Body of pancreas (tissue), 4 donors: ENCODE measurements at regions not wholly inside any gene's neighbourhood (a gene's known extent, or its start where the extent isn't known, plus 50 kb on each side); places are given as distances from the start of the nearest gene placed in this dataset.

Source experiments
- ATAC-seq: fragments of 150-250 bp; one replicate; pipeline ENCODE4 v1.9.1; 2016
- DNase-seq, 4 donors: peaks; one replicate each; pipeline ENCODE4 v3.0.0-alpha.2; 2019
- H3K27ac ChIP-seq, 4 donors: fragments of 200-600 bp; sonication (generic); 1 replicate in 3 of 4; 2 replicates in 1 of 4; pipeline versions ENCODE4 v1.5.1 to v1.6.1; 2016 to 2019; ENCODE audit warnings: mild to moderate bottlenecking in 1 of 4, mixed read lengths in 1 of 4, moderate library complexity in 1 of 4
- H3K27me3 ChIP-seq, 2 donors: fragments of 200-600 bp; sonication (generic); one replicate each; pipeline ENCODE4 v1.6.0; 2016; ENCODE audit warnings: mild to moderate bottlenecking in 1 of 2
- H3K36me3 ChIP-seq, 2 donors: fragments of 200-600 bp; sonication (generic); replicated peaks in 1 of 2; 2 replicates each; pipeline ENCODE4 v1.5.1; 2016; ENCODE audit warnings: low read depth in 2 of 2; ENCODE audit not compliant: insufficient read depth in 1 of 2
- H3K4me1 ChIP-seq: fragments of 200-600 bp; sonication (generic); one replicate; pipeline ENCODE4 v1.6.0; 2016
- H3K4me3 ChIP-seq, 2 donors: fragments of 200-600 bp; sonication (generic); 1 replicate in 1 of 2; 2 replicates in 1 of 2; pipeline ENCODE4 v1.5.1; 2016 to 2019
- H3K9me3 ChIP-seq, 3 donors: fragments of 200-600 bp; sonication (generic); 1 replicate in 2 of 3; 2 replicates in 1 of 3; pipeline ENCODE4 v1.5.1; 2016
- POLR2A ChIP-seq, 3 donors: fragments of 450-650 bp; IDR thresholded peaks; one replicate each; pipeline ENCODE4 v1.6.1; 2016; ENCODE audit warnings: antibody characterized with exemption in 3 of 3, mild to moderate bottlenecking in 2 of 3
- WGBS, 2 donors: methylation state at CpG; one replicate each; pipeline ENCODE4 v1.1.5; 2017; 5-methylcytosine and 5-hydroxymethylcytosine counted together
- intact Hi-C: fragments of 100-400 bp; cut with DNase I; formaldehyde crosslinking; loops from one replicate; pipeline ENCODE4 v1.15.1; 2023
- TF ChIP-seq, protein P1 (sequence below), 7 experiments: fragments of 450-650 bp in 4 of 7; fragments of 200-600 bp in 3 of 7; sonication (generic) in 3 of 7; IDR thresholded peaks; one replicate each; pipeline ENCODE4 v1.5.1; 2016 to 2019; ENCODE audit warnings: antibody characterized with exemption in 7 of 7

- Histone ChIP-seq H3K27ac (no peak overlapping the region), H3K36me3 (no peaks in the 10 kb centered on the region), H3K9me3 (no peaks in the 10 kb centered on the region), H3K4me3 (no peak overlapping the region), H3K27me3 (no peaks in the 10 kb centered on the region), H3K4me1 (peaks cover 14% of the 10 kb centered on the region)
- WGBS, 2 donors, result 67 to 77% methylated on average over 6 of the region's 6 CpGs
- ATAC-seq, result no peak
- intact Hi-C loops, result no loop called here
- no peak for DNase-seq
- no peak for TF ChIP-seq POLR2A (IDR thresholded peaks at IDR 0.05)
- TF ChIP-seq, protein P1, sequence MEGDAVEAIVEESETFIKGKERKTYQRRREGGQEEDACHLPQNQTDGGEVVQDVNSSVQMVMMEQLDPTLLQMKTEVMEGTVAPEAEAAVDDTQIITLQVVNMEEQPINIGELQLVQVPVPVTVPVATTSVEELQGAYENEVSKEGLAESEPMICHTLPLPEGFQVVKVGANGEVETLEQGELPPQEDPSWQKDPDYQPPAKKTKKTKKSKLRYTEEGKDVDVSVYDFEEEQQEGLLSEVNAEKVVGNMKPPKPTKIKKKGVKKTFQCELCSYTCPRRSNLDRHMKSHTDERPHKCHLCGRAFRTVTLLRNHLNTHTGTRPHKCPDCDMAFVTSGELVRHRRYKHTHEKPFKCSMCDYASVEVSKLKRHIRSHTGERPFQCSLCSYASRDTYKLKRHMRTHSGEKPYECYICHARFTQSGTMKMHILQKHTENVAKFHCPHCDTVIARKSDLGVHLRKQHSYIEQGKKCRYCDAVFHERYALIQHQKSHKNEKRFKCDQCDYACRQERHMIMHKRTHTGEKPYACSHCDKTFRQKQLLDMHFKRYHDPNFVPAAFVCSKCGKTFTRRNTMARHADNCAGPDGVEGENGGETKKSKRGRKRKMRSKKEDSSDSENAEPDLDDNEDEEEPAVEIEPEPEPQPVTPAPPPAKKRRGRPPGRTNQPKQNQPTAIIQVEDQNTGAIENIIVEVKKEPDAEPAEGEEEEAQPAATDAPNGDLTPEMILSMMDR (IDR thresholded peaks at IDR 0.05), result no peak
Observed at GRCh38 chr1:112807117-112807516, 92.0 kb upstream of the PPM1J start.

DNA sequence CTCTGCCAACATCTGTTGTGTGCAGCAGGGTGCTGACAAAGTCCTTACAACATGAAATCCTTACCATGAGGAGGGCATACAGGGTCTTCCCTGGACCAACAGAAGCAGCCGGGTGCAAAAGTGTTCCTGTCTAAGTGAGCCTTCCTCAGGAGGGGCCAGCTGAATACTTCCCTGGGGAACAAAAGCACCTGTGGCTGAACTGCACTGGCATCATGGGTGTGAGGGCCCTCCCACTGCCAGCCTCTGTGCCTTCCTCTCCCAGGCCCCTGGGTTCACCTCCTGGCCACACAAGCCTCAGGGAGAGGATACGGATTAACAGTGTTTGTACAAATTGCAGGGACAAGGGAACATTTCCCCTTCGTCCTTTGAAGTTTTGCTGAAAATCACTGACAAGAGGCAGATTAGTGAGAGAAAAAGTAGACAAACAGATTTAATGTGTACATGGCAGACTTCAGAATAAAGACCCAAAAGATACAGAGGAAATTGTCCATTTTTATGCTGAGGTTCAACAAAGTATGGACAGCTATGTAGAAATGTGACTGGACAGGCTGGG lies 91.0 kb upstream of the PPM1J start:
- Histone ChIP-seq H3K4me3 (no peak overlapping the region), H3K4me1 (peaks cover 14% of the 10 kb centered on the region), H3K9me3 (no peaks in the 10 kb centered on the region), H3K27ac (peak overlapping the region in 3 of 4 donors; percentile 12 to 32 (median 32)), H3K27me3 (no peaks in the 10 kb centered on the region), H3K36me3 (no peaks in the 10 kb centered on the region)
- DNase-seq, result peak; percentile 50 to 79 (median 64)
- WGBS, 2 donors, result 35 to 38% methylated on average over 3 of the region's 3 CpGs
- TF ChIP-seq, protein P1 (IDR thresholded peaks at IDR 0.05), result no peak
- TF ChIP-seq POLR2A (IDR thresholded peaks at IDR 0.05), result no peak
- intact Hi-C loops, result no loop called here
- peak; percentile 41 for ATAC-seq

DNA sequence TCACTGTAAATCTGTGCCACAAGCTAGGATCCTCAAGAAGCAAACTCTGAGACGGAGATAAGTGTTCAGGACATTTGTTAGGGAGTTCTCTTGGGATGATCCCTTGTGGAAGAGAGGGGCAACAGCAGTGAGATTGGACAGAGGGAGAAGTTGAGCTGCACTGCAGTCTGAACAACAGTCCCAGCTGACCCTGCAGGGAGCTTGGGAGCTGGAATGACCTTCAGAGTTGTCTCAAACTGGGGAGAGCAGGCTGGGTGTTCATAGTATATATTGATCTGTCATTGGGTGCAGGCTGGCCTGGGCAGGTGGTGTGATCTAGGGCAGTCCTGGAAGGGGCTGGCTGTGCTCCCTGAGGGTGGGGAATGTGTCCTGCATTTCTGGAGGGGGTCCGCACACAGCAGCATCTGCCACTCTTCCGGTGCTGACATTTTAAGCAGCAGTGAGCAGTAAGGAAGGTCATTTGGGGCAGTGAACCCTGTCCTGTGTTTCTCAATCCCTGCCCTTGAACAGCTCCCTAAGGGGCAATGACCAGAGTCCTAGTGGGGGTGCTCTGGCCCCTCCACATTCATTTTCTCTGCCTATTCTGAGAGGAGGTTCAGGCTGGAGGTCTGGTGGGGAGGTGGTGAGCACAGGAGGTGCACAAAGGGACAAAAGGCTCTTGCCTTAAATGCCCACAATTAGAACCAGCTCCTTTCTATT lies 90.2 kb upstream of the PPM1J start:
- ATAC-seq, result no peak
- WGBS, 2 donors, result 79 to 80% methylated on average over 2 to 3 of the region's 3 CpGs

GRCh38 chr1:112803906-112804762 lies 89.0 kb upstream of the PPM1J start:
- no peak overlapping the region for H3K27ac ChIP-seq
- H3K4me1 ChIP-seq, result peaks cover 14% of the 10 kb centered on the region
- H3K9me3 ChIP-seq, result no peaks in the 10 kb centered on the region
- DNase-seq (peak; percentile 80 to 88 (median 82)), ATAC-seq (peak; percentile 91)
- TF ChIP-seq, protein P1 (IDR thresholded peaks at IDR 0.05), result peak; percentile 77 to 93 (median 85)
- TF ChIP-seq POLR2A (IDR thresholded peaks at IDR 0.05), result no peak
- no peaks in the 10 kb centered on the region for H3K27me3 ChIP-seq
- intact Hi-C loops, result loop anchor here (5.0 kb wide), 1 partner anchor 82 kb away; no protein-coding TSS in a partner anchor
- WGBS, 2 donors, result 15 to 39% methylated on average over 2 to 10 of the region's 10 CpGs
- H3K36me3 ChIP-seq, result no peaks in the 10 kb centered on the region
- H3K4me3 ChIP-seq, result no peak overlapping the region

More for the DNA sequence above, 90.2 kb upstream of the PPM1J start:
- TF ChIP-seq, protein P1 (IDR thresholded peaks at IDR 0.05), result no peak
- TF ChIP-seq POLR2A (IDR thresholded peaks at IDR 0.05), result no peak
- H3K9me3 ChIP-seq, result no peaks in the 10 kb centered on the region
- H3K36me3 ChIP-seq, result no peaks in the 10 kb centered on the region
- intact Hi-C loops, result no loop called here
- H3K4me3 ChIP-seq, result no peak overlapping the region
- peak overlapping the region in 2 of 4 donors; percentile 12 to 32 for H3K27ac ChIP-seq
- DNase-seq, result no peak
- H3K4me1 ChIP-seq, result peaks cover 14% of the 10 kb centered on the region
- no peaks in the 10 kb centered on the region for H3K27me3 ChIP-seq
